OCI-LY3 (cell line): ENCODE measurements at regions not wholly inside any gene's neighbourhood (a gene's known extent, or its start where the extent isn't known, plus 50 kb on each side); places are given as distances from the start of the nearest gene placed in this dataset.

Source experiments
- H2AFZ ChIP-seq: fragments of 200-600, 300-600 bp; shearing (Covaris generic); 2 replicates; pipeline ENCODE4 v1.6.0; 2014; ENCODE audit warnings: antibody characterized with exemption, low read depth, low read length
- H3K27ac ChIP-seq: fragments of 200-600, 300-600 bp; sonication (generic); 2 replicates; pipeline ENCODE4 v1.5.1; 2014; ENCODE audit warnings: mild to moderate bottlenecking, low read length, moderate library complexity, mixed read lengths
- H3K27me3 ChIP-seq: fragments of 200-600, 300-600 bp; sonication (generic); 2 replicates; pipeline ENCODE4 v1.6.1; 2014; ENCODE audit warnings: low read depth, low read length, mixed read lengths
- H3K36me3 ChIP-seq: fragments of 200-600, 300-600 bp; sonication (generic); replicated peaks from 2 replicates; pipeline ENCODE3; 2014; ENCODE audit warnings: low read depth, low read length, mixed read lengths
- H3K4me1 ChIP-seq: fragments of 300-600, 200-600 bp; sonication (generic); 2 replicates; pipeline ENCODE4 v1.6.1; 2014; ENCODE audit warnings: low read length, mixed read lengths
- H3K4me2 ChIP-seq: fragments of 200-600, 300-600 bp; sonication (generic); 2 replicates; pipeline ENCODE4 v1.6.1; 2014; ENCODE audit warnings: low read length, mixed read lengths
- H3K4me3 ChIP-seq: fragments of 300-600, 200-600 bp; sonication (generic); 2 replicates; pipeline ENCODE4 v1.5.1; 2014; ENCODE audit warnings: antibody characterized with exemption, mild to moderate bottlenecking, low read length, moderate library complexity
- H3K79me2 ChIP-seq: fragments of 300-600, 200-600 bp; shearing (Covaris generic); 2 replicates; pipeline ENCODE4 v1.6.1; 2014; ENCODE audit warnings: mild to moderate bottlenecking, low read length, mixed read lengths
- H3K9ac ChIP-seq: fragments of 300-600, 200-600 bp; shearing (Covaris generic); 2 replicates; pipeline ENCODE4 v1.6.0; 2014; ENCODE audit warnings: mild to moderate bottlenecking, low read length, moderate library complexity
- H3K9me3 ChIP-seq: fragments of 200-600, 300-600 bp; shearing (Covaris generic); 2 replicates; pipeline ENCODE4 v1.6.1; 2014; ENCODE audit warnings: low read length, mixed read lengths; ENCODE audit not compliant: insufficient read depth
- H4K20me1 ChIP-seq: fragments of 200-600, 300-600 bp; sonication (generic); 2 replicates; pipeline ENCODE4 v1.6.1; 2016; ENCODE audit warnings: low read length, mixed read lengths; ENCODE audit not compliant: insufficient read depth
- CTCF ChIP-seq: fragments of 200-600, 300-600 bp; sonication (generic); IDR thresholded peaks from 2 replicates; pipeline ENCODE4 v1.5.1; 2014; ENCODE audit warnings: antibody characterized with exemption, low read length, low read depth
- EZH2phosphoT487 ChIP-seq: fragments of 200-600 bp; shearing (Covaris generic); IDR thresholded peaks from 2 replicates; pipeline ENCODE4 v1.6.1; 2018; ENCODE audit warnings: antibody characterized with exemption, mixed run types, low read depth

- Histone ChIP-seq H2AFZ (no peak overlapping the region), H3K27ac (no peak overlapping the region), H3K27me3 (no peaks in the 10 kb centered on the region), H3K9ac (no peak overlapping the region), H3K4me1 (peaks cover 8% of the 10 kb centered on the region), H3K9me3 (no peaks in the 10 kb centered on the region), H3K4me3 (no peak overlapping the region), H4K20me1 (no peaks in the 10 kb centered on the region), H3K79me2 (no peaks in the 10 kb centered on the region), H3K36me3 (no peaks in the 10 kb centered on the region), H3K4me2 (no peak overlapping the region)
- no peak for TF ChIP-seq CTCF
- TF ChIP-seq EZH2phosphoT487, result no peak
These were observed 319.1 kb downstream of the KIF20B start for GRCh38 chr10:90020506-90020905.

- H3K4me2 ChIP-seq, result no peak overlapping the region
These were observed 322.6 kb downstream of the KIF20B start for GRCh38 chr10:90023950-90024349.

GRCh38 chr10:90028312-90028711 is 326.9 kb downstream of the KIF20B start:
- no peak overlapping the region for H3K27ac ChIP-seq
- H3K4me3 ChIP-seq, result no peak overlapping the region
- no peaks in the 10 kb centered on the region for H3K36me3 ChIP-seq
- no peaks in the 10 kb centered on the region for H4K20me1 ChIP-seq
- no peaks in the 10 kb centered on the region for H3K79me2 ChIP-seq
- no peaks in the 10 kb centered on the region for H3K9me3 ChIP-seq
- H3K4me1 ChIP-seq, result no peaks in the 10 kb centered on the region
- H3K27me3 ChIP-seq, result no peaks in the 10 kb centered on the region
- H3K4me2 ChIP-seq, result no peak overlapping the region
- no peak overlapping the region for H3K9ac ChIP-seq
- TF ChIP-seq EZH2phosphoT487, result no peak
- no peak for TF ChIP-seq CTCF
- H2AFZ ChIP-seq, result no peak overlapping the region

More at GRCh38 chr10:90023950-90024349, 322.6 kb downstream of the KIF20B start:
- TF ChIP-seq CTCF (no peak), EZH2phosphoT487 (no peak)
- H3K27ac ChIP-seq, result no peak overlapping the region
- no peaks in the 10 kb centered on the region for H3K4me1 ChIP-seq
- no peaks in the 10 kb centered on the region for H3K9me3 ChIP-seq
- H3K27me3 ChIP-seq, result no peaks in the 10 kb centered on the region
- no peaks in the 10 kb centered on the region for H3K79me2 ChIP-seq
- H3K36me3 ChIP-seq, result no peaks in the 10 kb centered on the region
- H3K4me3 ChIP-seq, result no peak overlapping the region
- no peaks in the 10 kb centered on the region for H4K20me1 ChIP-seq
- no peak overlapping the region for H3K9ac ChIP-seq
- no peak overlapping the region for H2AFZ ChIP-seq

GRCh38 chr10:90031776-90032175 is 330.4 kb downstream of the KIF20B start:
- H3K4me3 ChIP-seq, result no peak overlapping the region
- no peaks in the 10 kb centered on the region for H3K9me3 ChIP-seq
- no peaks in the 10 kb centered on the region for H3K79me2 ChIP-seq
- H3K9ac ChIP-seq, result no peak overlapping the region
- TF ChIP-seq CTCF (no peak), EZH2phosphoT487 (no peak)
- no peak overlapping the region for H2AFZ ChIP-seq
- no peaks in the 10 kb centered on the region for H3K36me3 ChIP-seq
- H3K27me3 ChIP-seq, result no peaks in the 10 kb centered on the region
- H3K27ac ChIP-seq, result no peak overlapping the region
- H3K4me2 ChIP-seq, result no peak overlapping the region
- H4K20me1 ChIP-seq, result no peaks in the 10 kb centered on the region
- no peaks in the 10 kb centered on the region for H3K4me1 ChIP-seq
